GM12875 (cell line): ENCODE measurements at regions not wholly inside any gene's neighbourhood (a gene's known extent, or its start where the extent isn't known, plus 50 kb on each side); places are given as distances from the start of the nearest gene placed in this dataset.

Experiments
- H3K4me3 ChIP-seq: one replicate; pipeline ENCODE4 v1.5.1; 2011; ENCODE audit warnings: low read depth, low read length, control low read depth
- TF ChIP-seq, protein P1 (sequence below): IDR thresholded peaks from 2 replicates; pipeline ENCODE4 v1.5.1; 2011; ENCODE audit warnings: low read depth, mild to moderate bottlenecking, control low read depth, inconsistent platforms, low read length, moderate library complexity, borderline replicate concordance; ENCODE audit not compliant: insufficient read depth

GRCh38 chr6:132213732-132214131, 187.5 kb downstream of the MOXD1 start:
- H3K4me3 ChIP-seq = no peak overlapping the region
- TF ChIP-seq, protein P1, sequence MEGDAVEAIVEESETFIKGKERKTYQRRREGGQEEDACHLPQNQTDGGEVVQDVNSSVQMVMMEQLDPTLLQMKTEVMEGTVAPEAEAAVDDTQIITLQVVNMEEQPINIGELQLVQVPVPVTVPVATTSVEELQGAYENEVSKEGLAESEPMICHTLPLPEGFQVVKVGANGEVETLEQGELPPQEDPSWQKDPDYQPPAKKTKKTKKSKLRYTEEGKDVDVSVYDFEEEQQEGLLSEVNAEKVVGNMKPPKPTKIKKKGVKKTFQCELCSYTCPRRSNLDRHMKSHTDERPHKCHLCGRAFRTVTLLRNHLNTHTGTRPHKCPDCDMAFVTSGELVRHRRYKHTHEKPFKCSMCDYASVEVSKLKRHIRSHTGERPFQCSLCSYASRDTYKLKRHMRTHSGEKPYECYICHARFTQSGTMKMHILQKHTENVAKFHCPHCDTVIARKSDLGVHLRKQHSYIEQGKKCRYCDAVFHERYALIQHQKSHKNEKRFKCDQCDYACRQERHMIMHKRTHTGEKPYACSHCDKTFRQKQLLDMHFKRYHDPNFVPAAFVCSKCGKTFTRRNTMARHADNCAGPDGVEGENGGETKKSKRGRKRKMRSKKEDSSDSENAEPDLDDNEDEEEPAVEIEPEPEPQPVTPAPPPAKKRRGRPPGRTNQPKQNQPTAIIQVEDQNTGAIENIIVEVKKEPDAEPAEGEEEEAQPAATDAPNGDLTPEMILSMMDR = no peak

DNA sequence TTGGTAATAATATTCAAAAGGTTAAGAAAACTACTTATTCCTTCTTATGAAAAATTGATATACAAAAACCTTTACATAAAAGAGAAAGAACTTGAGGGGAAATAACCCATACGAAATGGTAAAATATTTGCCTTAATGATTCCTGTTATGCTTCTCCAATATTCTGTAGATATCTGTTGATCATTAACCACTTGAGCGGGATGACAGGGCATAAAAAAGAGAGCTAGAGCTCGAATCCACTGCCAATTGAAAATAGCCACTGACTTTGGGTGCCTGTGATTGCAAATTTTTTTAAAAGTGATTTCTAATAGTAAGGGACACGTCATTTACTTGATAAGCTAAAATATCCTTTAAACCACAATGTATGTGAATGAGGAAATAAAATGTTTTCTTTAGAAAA, 188.1 kb downstream of the MOXD1 start:
- H3K4me3 ChIP-seq = no peak overlapping the region
- TF ChIP-seq, protein P1 = no peak

DNA sequence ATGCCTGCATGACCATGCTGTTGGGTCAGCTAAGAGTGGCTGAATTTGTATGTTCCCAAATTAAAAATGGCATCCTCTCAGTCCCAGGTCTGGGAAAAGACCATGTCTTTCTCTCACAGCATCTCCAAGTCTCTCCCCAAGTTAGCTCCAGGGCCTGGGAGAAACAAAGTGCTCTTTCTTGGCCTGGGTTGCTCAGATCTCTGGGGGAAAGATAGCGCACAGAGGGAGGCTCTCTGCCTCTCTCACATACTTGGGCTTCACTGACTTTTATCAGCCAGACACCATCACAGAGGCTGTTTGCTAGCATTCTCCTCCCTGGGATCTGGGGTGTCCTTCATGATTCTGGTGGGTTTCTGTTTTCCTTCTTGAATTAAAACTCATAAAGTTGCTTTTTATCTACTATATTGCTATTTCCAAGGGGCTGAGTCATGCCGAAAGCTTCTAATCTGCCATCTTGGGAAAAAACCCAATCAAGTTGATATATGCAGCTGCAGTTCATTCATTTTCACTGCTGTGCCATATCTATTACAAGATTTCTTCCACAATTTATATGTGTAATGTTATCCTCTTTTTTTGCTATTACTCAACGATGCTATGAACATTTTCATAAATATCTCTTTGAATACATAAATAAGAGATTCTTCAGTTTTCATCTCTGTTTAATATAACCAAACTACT, 190.2 kb downstream of the MOXD1 start:
- H3K4me3 ChIP-seq = no peak overlapping the region
- TF ChIP-seq, protein P1 = no peak

DNA sequence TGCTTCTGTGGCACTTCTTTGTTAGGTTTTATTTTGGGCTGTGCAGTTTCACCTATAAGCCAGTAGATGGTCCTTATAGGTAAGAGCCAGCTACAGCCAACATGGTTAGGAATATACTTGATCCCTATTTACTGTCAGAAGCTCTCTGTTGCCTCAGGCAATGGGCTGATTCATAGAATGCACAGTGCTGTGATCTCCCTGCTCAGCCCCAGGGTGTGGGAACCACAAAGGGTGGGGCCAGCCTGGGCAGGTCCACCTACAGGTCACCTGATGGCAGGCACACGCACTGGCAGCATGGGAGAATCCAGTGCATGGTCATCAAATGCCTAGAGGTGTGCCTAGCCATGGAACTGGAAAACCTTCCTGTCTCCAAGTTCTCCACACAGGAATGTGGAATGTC, 191.9 kb downstream of the MOXD1 start:
- TF ChIP-seq, protein P1 = no peak
- H3K4me3 ChIP-seq = no peak overlapping the region

- H3K4me3 ChIP-seq = no peak overlapping the region
- TF ChIP-seq, protein P1 = no peak
Observed at GRCh38 chr6:132207991-132208390, 193.3 kb downstream of the MOXD1 start.

GRCh38 chr6:132205946-132206345, 195.3 kb downstream of the MOXD1 start:
- no peak overlapping the region for H3K4me3 ChIP-seq
- TF ChIP-seq, protein P1 = no peak

DNA sequence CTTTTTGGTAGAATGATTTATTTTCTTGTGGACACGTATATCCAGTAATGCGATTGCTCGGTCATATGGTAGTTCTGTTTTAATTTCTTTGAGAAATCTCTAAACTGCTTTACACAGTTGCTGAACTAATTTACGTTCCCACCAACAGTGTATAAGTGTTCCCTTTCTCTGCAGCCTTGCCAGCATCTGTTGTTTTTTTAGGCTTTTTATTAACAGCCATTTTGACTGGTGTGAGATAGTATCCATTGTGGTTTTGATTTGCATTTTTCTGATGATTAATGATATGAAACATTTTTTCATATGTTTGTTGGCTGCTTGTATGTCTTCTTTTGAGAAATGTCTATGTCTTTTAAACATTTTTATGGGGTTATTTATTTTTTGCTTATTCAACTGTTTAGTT, 196.7 kb downstream of the MOXD1 start:
- no peak overlapping the region for H3K4me3 ChIP-seq
- TF ChIP-seq, protein P1 = no peak
